Lower leg skin (tissue), 4 donors: ENCODE measurements at regions not wholly inside any gene's neighbourhood (a gene's known extent, or its start where the extent isn't known, plus 50 kb on each side); places are given as distances from the start of the nearest gene placed in this dataset.

Experiments
- DNase-seq, 2 donors: peaks; one replicate each; pipeline ENCODE4 v3.0.0-alpha.2; 2019; ENCODE audit warnings: low spot score in 2 of 2
- H3K4me3 ChIP-seq: fragments of 200-600 bp; sonication (generic); 2 replicates; pipeline ENCODE4 v1.5.1; 2017; ENCODE audit warnings: mild to moderate bottlenecking, low read depth; ENCODE audit not compliant: poor library complexity, severe bottlenecking
- POLR2A ChIP-seq, 2 donors: fragments of 450-650 bp; IDR thresholded peaks; one replicate each; pipeline ENCODE4 v1.6.1; 2016 to 2017; ENCODE audit warnings: antibody characterized with exemption in 2 of 2, mild to moderate bottlenecking in 1 of 2, moderate library complexity in 1 of 2
- WGBS, 2 donors: methylation state at CpG; one replicate each; pipeline ENCODE4 v1.1.5; 2018; 5-methylcytosine and 5-hydroxymethylcytosine counted together
- intact Hi-C: fragments of 100-400 bp; cut with DNase I; formaldehyde crosslinking; loops from one replicate; pipeline ENCODE4 v1.15.0; 2023; ENCODE audit warnings: low total_unique reads
- TF ChIP-seq, protein P1 (sequence below), 3 donors: fragments of 450-650 bp; IDR thresholded peaks; one replicate each; pipeline ENCODE4 v1.5.1; 2016; ENCODE audit warnings: antibody characterized with exemption in 3 of 3, mild to moderate bottlenecking in 3 of 3, moderate library complexity in 2 of 3

DNA sequence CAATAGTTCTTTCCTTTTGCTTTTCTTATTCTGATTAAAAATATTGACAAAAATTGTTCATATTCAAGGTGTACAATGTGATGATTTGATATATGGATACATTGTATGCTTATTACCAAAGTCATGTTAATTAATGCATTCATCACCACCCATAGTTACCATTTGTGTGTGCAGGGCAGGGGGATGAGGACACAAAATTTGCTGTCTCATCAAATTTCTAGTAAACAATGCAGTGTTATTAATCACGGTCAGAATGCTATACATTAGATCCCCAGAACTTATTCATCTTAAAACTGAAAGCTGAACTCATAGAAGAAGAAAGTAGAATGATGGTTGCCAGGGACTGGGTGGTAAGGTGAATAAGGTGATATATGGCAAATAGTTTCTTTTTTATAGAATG, 303.7 kb upstream of the SLC24A2 start:
- intact Hi-C loops: no loop called here
- WGBS, 2 donors: 85 to 95% methylated on average over 1 of the region's 1 CpG
- no peak overlapping the region for H3K4me3 ChIP-seq
- TF ChIP-seq POLR2A (IDR thresholded peaks at IDR 0.05): no peak
- TF ChIP-seq, protein P1, sequence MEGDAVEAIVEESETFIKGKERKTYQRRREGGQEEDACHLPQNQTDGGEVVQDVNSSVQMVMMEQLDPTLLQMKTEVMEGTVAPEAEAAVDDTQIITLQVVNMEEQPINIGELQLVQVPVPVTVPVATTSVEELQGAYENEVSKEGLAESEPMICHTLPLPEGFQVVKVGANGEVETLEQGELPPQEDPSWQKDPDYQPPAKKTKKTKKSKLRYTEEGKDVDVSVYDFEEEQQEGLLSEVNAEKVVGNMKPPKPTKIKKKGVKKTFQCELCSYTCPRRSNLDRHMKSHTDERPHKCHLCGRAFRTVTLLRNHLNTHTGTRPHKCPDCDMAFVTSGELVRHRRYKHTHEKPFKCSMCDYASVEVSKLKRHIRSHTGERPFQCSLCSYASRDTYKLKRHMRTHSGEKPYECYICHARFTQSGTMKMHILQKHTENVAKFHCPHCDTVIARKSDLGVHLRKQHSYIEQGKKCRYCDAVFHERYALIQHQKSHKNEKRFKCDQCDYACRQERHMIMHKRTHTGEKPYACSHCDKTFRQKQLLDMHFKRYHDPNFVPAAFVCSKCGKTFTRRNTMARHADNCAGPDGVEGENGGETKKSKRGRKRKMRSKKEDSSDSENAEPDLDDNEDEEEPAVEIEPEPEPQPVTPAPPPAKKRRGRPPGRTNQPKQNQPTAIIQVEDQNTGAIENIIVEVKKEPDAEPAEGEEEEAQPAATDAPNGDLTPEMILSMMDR (IDR thresholded peaks at IDR 0.05): no peak
- DNase-seq: no peak

DNA sequence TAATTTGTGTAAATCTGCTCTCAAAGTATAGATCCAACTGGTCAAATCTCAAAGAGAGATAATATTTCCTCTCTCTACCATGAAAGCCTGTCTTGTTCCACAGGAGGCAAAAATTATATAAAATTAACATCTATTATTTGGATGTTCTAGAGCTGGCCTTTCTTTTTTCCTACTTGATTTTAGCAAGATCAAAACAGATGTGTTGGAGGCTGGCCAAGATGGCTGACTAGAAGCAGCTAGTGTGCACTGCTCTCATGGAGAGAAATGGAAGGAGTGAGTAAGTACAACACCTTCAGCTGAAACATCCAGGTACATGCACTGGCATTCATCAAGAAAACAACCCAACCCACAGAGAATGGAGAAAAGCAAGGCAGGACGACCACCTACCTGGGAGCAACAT, 298.6 kb upstream of the SLC24A2 start:
- no peak overlapping the region for H3K4me3 ChIP-seq
- no peak for DNase-seq
- TF ChIP-seq, protein P1 (IDR thresholded peaks at IDR 0.05): no peak
- no peak for TF ChIP-seq POLR2A (IDR thresholded peaks at IDR 0.05)
- WGBS, 2 donors: 62 to 87% methylated on average over 1 of the region's 1 CpG
- intact Hi-C loops: no loop called here

DNA sequence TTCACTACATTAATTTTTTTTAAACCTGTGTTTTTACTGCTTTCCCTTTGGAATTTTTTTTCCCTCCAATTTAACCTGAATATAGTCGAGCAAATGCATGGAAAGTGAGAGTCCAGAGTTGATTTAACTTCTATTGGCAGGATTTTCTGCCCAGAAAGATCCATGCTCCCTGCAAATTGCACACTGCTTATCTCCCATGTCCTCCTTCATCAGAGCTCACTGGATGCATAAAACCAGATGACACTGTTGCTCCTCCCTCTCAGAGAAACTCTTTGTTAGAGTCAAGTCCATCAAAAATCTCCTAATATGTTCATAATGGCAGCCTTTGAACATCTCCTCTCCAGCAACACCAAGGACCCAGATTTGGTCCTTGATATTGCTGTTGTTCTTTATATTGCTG, 297.0 kb upstream of the SLC24A2 start:
- DNase-seq: no peak
- intact Hi-C loops: no loop called here
- no peak overlapping the region for H3K4me3 ChIP-seq
- WGBS, 2 donors: 66 to 78% methylated on average over 1 of the region's 1 CpG
- no peak for TF ChIP-seq POLR2A (IDR thresholded peaks at IDR 0.05)
- TF ChIP-seq, protein P1 (IDR thresholded peaks at IDR 0.05): no peak

DNA sequence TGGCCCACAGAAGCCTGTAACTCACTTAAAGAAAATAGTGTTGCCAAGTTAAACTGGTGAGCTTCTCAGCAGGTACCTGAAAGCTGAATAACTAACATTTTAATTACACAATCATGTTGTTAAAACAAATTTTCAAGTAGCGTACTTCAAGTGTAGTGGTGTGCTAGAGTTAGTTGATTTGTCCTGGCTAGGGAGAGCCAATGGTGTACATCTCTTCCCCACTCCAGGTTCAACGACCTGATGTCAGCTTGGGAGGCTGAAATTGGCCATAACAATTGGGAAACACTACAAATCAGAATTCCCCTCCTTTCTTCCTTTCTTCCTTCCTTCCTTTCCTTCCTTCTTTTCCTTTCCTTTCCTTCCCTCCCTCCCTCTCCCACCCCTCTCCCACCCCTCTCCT, 295.3 kb upstream of the SLC24A2 start:
- DNase-seq: no peak
- no peak for TF ChIP-seq POLR2A (IDR thresholded peaks at IDR 0.05)
- TF ChIP-seq, protein P1 (IDR thresholded peaks at IDR 0.05): no peak
- WGBS, 2 donors: 42 to 58% methylated on average over 2 of the region's 2 CpGs
- intact Hi-C loops: no loop called here
- no peak overlapping the region for H3K4me3 ChIP-seq

DNA sequence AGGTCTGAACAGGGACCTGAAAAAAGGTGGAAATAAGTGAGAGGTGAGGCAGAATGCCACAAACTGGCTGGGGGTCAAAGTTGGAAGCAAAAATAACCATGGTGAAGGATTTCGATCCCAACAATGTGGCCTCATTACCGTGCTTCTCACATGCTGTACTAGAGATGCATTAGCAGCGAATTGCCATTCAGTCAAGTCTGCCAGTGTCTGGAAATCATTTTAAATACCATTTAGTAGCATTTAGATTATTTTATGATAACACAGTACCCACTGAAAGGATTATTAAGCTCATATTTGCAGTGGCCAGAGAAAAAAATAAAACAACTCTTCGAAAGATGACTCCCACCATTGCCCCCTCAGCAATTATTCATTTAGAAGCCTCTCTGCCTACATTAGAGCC, 294.6 kb upstream of the SLC24A2 start:
- no peak for DNase-seq
- TF ChIP-seq, protein P1 (IDR thresholded peaks at IDR 0.05): no peak
- no peak for TF ChIP-seq POLR2A (IDR thresholded peaks at IDR 0.05)

DNA sequence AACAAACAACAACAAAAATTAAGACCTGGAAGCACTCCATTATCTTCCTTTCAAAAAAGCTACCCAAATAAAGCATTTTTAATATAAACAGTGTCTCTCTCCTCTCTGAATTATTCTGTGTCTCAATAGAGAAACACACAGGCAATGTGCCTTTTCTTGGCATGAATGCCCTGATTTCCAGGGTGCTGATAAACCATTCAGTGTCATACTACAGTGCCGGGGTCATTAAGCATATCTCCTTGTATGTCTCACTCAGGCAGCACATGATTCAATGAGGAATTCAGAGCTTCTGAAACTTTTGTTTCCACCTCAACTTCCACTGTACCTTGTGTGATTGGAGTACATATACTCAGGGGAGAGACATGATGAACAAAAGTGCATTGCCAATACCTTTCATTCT, 294.0 kb upstream of the SLC24A2 start:
- H3K4me3 ChIP-seq: no peak overlapping the region
- intact Hi-C loops: no loop called here
- no peak for TF ChIP-seq POLR2A (IDR thresholded peaks at IDR 0.05)
- TF ChIP-seq, protein P1 (IDR thresholded peaks at IDR 0.05): no peak
- no peak for DNase-seq
- WGBS, 2 donors: 51 to 84% methylated on average over 1 of the region's 1 CpG

More for the DNA sequence above, 294.6 kb upstream of the SLC24A2 start:
- H3K4me3 ChIP-seq: no peak overlapping the region
- 81 to 91% methylated on average over 4 of the region's 4 CpGs for WGBS, 2 donors
- intact Hi-C loops: no loop called here
